Stimulated activated naive CD8-positive, alpha-beta T cell treated with anti-CD3 and anti-CD28 coated beads, Interleukin-15, Interleukin-2, amounts not matched to agents 100 U/mL and 50 U/mL, for 24 hours (primary cell): ENCODE measurements at regions not wholly inside any gene's neighbourhood (a gene's known extent, or its start where the extent isn't known, plus 50 kb on each side); places are given as distances from the start of the nearest gene placed in this dataset.

Experiments used
- ATAC-seq: fragments of 150-1000 bp; cut with Tn5 transposase; one replicate; pipeline ENCODE4 v1.10.0; 2021
- DNase-seq: peaks from one replicate; pipeline ENCODE4 v3.0.0; 2021

DNA sequence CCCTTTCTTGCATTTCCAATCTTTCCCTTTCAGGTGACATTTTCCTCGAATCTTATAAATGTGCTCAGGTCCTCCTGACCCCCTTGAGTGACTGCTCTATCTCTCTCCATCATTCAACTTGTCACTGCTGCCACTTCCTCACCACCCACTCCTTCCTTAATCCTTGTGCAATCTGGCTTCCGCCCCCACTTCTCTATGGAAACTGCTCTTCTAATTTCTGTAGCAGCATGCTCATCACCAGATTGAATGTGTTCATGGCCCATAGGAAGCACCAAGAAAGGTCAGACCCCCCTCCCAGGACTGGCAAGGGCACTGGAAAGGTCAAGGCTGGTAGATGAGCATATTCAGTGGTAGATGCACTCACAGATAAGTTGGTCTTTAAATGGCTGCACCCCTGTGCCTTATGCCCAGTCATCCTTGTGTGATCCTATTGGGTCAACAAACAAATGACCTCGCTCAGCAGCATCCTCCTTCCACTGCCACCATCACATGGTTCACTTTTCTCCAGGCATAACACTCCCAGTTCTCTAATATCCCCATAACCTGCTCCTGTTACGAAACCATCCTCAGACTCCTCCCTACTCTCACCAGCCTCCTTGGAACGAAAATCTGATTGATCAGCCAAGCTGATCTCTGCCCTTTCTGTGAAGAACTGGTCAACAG lies 288.5 kb upstream of the POU3F1 start:
- peak; percentile 27 for DNase-seq
- ATAC-seq: peak; percentile 85

DNA sequence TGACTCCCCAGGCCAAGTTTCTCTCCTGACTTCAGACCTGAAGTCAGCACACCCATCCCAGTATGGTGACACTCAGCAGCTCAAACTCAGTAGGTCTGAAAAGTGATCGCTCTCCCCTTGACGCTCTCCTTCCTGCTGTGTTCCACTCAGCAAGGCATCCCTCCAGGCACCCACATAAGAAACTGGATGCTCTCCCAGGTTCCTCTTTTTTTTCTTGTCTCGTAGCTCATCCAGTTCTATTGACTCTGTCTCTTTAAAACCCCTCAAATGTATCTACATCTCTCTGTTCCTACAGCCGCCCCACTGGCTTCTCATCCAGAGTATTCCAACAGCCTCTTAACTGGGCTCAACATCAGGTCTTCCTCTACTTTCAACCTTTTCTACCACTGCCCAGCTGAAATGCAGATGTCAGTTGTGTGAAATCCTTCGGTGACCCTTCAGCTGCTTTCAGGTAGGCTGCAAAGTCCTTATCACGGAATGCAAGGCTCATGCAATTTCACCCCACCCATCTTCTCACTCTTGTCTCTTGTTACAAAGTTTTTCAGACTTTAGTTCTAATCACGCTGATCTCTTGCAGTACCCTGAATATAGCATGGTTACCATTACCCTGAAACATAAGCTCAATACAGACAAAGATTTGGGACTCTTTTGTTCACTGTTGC lies 286.2 kb upstream of the POU3F1 start:
- no peak for DNase-seq
- ATAC-seq: no peak

DNA sequence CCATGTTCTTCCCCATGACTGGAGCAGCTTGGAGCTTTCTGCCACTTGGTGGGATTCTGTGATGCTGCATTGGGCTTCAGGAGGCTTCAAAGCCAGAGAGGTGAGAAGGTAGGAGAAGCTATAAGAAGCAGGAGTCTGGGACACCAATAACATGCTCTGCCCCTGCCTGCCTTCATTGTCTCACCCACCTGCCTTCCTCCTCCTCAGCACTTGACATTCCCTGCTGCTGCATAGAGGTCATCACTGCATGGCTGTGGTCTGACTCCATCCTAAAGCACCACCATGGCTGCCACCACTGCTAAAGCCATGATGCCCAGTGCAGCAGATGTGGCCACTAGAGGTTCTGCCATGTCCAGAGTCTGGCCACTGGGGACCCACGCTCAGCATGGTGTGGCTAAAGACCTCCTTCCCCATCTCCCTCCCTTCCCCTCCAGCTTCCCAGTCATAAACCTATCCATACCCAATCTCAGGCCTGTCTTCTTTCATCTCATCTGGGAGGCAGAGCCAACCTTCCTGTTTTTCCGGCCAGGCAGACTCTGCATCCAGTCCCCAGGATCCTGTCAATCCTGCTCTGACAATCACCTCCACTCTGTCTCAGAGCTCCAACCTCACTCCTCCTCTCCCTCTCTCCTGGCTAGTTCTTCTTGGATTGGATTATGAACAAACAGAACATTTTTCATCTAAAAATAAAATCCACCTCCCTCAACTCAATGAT lies 285.1 kb upstream of the POU3F1 start:
- no peak for ATAC-seq
- DNase-seq: no peak

DNA sequence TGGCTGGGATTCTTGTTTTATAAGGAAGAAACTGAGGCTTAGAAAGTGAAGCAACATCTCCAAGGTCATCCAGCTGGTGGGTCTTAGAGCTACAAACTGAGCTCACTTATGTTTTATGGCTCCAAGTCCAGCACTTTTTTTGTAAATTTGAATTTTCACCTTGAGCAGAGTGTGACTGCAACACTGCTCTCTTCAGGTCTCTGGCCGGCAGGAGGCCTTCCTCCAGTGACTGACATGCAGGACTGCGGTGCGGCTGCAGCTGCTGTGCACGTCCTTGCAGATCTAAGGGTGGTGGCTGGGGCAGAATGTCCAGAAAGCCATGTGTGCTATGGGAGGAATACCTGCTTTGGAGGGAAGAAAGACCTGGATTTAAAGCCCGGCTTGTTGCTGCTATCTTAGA lies 284.2 kb upstream of the POU3F1 start:
- DNase-seq: no peak
- no peak for ATAC-seq

DNA sequence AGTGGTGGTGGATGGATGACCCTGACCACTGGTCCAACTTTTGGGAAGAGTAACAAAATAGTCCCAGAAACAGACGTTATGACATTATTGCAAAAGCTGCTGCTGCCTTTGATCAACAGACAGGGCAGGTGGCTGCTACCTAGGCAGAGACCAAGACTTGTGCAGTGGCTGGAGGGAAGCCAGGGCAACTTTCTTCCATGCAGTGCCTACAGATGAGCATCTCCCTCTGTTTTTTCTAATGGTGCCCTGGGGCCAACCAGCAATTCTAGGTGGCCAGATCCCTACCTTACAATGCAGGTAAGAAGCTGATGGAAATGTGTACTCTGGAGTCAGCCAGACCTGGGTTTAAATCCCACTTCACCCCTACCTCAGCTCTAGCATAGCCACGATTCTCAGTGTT lies 283.1 kb upstream of the POU3F1 start:
- DNase-seq: no peak
- ATAC-seq: no peak

DNA sequence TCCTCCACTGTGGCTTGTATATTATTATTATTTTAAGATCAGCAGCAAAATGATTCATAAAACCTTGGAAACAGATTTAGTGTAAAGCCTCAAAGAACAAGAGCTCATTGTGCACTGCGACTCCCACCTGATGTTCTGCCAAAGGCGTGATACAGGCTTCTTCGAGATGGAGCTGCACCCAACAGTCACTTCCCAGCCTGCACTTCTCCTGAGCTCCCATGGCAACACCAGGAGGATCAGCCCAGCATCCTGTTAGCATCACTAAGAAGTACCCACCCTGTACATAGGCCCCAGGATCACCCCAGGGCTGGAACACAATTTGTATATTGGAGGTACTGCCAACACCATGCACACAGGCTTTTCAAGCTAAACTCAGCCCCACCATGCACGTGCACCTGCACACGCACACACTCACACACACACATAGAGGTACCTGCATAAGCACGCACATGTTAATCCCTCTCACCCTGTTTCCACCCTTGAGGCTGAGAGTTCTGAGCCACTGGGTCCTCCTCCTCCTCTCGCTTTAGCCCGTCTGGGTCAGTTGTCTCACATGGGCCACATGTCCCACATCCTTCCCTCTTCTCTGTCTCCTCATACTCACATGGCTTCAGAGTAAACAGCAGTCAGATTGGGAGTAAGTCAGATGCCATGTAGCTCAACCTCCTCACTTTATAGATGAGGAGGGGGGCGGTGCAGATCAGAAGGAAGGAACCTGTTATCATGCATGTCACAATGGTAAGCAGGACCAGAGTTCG lies 281.9 kb upstream of the POU3F1 start:
- DNase-seq: no peak
- no peak for ATAC-seq

DNA sequence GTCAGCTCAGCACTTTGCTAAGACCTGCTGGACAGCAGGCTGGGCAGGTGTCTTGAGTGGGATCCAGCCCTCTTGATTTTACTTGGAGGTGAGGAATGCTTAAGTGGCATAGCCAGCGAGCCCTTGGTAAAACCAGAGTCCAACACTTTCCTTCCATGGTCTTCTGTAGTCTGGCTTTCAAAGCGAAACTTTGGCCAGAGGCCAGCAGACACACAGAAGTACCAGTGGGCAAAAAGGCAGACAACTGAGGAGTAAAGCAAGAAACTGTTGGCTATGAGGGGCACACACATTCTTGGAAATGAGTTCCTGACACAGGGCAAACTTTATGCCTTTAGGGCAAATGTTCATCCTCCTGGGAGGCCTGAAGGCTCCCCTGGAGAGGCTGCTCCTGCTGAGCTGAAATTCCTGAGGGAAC lies 281.0 kb upstream of the POU3F1 start:
- no peak for ATAC-seq
- DNase-seq: no peak

DNA sequence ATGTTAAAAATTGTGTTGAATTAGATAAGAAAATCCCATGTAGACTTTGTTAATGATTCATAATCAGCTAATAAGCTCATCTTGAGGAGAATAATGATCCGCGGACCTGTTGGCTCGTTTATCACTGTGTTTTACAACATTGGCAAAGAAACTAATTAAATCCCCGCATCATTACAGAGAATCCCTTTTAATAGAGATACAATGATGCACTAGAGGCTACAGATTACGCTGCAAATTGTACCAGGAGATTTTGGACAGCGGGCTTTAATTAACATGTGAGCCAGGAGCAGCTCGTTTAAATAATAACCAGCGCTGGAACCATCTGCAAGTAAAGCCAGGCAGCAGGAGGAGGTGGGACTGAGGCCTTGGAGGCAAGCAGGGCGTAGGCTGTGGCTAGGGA lies 280.3 kb upstream of the POU3F1 start:
- DNase-seq (no peak), ATAC-seq (no peak)

DNA sequence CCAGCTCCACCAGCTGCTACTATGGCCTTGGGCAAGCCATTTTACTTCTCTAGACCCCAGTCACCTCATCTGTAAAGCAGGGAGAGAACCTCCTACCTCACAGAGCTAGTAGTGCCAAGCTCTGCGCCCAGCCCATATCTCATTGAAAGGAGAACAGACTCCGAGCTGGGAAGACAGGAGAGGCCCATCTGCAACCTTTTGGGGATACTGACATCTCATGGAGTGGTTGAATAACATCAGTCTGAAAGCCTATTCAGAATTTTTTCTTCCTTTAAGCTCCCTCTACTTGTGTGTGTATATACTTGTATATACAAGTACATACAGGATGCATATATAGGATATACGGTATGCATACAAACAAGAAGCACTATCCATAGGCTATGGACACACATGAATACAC lies 279.5 kb upstream of the POU3F1 start:
- DNase-seq: no peak
- ATAC-seq: no peak

DNA sequence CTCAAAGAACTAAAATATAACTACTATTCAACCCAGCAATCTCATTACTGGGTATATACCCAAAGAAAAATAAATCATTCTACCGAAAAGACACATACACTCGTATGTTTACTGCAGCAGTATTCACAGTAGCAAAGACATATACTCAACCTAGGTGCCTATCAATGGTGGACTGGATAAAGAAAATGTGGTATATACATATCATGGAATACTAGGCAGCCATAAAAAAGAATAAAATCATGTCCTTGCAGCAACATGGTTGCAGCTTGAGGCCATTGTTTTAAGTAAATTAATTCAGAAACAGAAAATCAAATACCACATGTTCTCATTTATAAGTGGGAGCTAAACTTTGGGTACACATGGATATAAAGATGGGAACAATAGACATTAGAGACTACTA lies 266.2 kb upstream of the POU3F1 start:
- ATAC-seq (no peak), DNase-seq (no peak)

DNA sequence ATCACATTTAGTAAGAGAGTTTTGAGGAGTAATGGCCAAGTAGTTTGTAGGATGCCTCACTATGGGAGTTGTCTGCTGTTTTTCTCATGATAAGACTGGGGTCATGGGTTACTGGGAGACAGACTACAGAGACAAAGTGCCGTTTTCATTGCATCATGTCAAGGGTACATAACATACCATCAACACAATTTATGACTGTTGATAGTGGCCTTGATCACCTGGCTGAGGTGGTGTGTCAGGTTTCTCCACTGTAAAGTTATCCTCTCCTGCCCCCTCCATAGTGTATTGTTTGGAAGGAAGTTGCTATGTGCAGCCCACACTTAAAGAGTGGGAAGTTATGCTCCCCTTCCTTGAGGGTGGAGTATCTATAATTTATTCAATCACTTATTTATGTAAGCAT lies 263.5 kb upstream of the POU3F1 start:
- ATAC-seq (no peak), DNase-seq (no peak)

DNA sequence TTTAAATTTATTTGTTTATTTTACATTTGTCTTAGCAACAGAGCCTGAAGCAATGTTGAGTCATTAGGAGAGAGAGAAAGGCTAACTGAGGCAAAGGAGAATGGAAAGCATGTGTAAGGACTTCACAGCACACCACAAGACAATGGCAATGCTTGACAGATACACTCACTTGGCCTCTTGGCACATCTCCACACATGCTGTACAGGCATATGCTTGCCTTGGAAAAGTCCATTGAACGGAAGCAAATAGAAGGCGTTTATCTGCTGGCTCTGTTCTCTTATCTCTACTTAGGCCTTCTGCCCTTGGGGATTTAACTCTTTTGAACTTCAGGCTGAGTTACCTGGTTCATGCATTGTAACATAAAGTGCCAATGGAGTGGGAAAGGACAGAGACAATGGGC lies 262.2 kb upstream of the POU3F1 start:
- no peak for DNase-seq
- ATAC-seq: no peak

DNA sequence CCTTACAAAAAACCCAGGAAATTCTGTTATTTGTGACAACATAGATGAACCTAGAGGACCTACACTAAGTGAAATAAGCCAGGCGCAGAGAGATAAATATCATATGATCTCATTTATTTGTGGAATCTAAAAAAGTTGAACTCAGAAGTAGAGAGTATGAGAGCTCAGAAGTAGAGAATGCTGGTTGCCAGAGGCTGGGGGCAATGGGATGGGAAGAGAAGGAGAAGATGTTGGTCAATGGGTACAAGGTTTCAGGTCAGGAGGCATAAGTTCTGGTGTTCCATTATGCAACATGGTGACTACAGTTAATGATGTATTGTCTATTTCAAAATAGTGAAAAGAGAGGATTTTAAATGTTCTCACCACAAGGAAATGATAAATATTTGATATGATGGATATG lies 259.1 kb upstream of the POU3F1 start:
- no peak for DNase-seq
- no peak for ATAC-seq

DNA sequence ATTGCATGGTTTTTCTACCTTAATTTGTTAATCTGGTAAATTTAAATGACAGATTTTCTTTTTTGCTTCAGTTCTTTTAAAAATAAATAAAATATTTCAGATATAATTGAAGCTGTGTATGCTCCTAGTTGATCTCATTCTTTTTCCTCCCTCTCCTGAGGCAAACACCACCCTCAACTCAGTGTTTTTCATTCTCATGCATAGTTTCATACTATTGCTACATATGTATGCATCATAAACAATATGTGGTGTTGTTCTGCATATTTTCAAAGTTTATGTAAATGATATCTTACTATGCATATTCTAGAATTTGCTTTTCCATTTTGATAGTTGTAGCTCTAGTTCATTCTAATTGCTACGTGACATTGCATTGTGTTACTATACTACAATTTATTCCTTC lies 257.2 kb upstream of the POU3F1 start:
- no peak for DNase-seq
- ATAC-seq: no peak

DNA sequence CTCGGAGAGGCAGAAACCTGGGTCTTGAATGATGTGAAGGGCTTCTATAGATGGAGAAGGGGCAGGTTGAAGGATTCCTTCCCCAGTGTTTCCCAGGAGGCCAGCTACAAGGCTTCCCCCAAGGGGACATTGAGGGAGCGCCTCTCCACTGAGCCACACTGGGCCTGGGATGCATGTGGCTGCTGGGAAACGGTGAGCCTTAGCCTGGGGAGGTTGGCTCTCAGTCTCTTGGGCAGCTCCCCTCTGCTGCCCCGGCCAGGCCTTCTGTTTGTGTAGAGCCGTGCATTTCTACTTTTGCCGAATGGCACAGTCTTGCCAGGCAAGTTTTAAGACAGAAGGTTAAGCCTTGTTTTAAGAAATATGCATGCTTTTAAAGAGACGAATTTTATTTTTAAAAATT lies 254.4 kb upstream of the POU3F1 start:
- ATAC-seq (no peak), DNase-seq (no peak)

DNA sequence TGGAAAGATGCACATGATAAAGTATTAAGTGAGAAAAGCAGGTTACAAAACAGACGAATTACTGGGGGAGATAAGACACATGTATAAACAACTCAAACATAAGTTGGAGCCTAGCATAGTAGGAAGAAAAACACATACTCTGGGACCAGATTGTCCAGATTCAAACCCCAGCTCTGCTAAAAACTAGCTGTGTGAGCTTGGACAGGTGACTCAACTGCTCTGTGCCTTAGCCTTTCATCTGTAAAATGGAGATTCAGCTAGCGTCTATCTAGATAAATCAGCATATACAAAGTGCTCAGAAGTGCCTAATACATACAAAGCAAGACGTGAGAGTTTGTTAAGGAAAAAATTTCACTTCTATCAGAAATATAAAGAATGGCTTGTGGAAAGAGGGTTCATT lies 254.0 kb upstream of the POU3F1 start:
- no peak for DNase-seq
- no peak for ATAC-seq

DNA sequence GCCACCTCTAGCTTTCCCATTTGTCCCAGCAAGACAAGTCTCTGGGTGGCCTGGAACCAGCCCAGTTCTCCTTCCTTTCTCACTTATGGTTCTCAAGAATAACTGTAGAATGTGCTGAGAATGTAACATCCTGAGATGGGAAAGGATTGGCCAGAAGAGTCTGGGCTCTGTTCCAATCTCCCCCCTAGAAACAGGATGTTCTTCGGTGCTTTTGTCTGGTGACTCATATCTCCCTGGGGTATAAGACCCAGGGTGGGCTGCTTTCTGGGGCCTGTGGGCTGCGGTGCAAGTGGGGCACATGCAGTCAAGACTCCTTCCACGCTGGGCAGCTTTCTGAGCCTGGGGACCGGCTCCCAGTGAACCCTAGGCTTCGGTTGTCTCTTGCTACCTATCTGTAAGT lies 251.2 kb upstream of the POU3F1 start:
- ATAC-seq (no peak), DNase-seq (no peak)

DNA sequence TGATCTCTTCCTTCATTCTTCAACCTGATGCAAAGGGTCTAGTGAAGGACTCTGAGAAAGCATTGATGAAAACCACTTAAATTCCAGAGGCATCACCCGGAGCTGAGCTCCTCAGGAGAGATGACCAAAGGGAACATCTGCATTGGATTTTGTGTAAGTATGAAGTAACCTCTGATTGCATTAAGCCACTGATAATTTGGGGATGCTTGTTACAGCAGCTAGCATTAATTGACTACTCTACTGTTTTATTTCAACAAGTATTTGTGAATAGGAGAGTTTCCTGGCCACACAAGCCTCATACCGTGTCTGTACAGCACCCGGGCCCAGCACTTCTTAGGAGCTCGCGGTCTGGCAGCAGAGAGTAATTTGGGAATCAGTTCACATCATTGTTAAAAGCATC lies 250.7 kb upstream of the POU3F1 start:
- ATAC-seq (no peak), DNase-seq (no peak)

DNA sequence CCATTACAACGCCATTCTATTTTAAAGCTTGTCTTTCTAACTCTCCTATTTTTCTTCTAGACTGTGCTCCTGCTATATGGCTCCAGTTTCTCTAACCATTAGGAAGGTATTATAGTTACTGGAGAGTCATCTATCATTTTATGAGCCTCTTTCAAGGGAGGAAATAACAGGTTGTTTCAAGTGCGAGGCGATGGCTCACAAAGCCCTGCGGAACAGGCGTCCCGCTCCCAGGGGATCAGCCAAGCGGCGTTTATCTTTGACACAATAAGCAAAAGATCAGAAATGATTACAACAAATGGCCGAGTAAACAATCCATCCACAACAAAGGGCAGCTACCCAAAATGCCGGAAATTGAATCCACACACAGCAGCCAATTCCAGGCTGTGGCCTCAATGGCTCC lies 249.5 kb upstream of the POU3F1 start:
- DNase-seq (no peak), ATAC-seq (no peak)

DNA sequence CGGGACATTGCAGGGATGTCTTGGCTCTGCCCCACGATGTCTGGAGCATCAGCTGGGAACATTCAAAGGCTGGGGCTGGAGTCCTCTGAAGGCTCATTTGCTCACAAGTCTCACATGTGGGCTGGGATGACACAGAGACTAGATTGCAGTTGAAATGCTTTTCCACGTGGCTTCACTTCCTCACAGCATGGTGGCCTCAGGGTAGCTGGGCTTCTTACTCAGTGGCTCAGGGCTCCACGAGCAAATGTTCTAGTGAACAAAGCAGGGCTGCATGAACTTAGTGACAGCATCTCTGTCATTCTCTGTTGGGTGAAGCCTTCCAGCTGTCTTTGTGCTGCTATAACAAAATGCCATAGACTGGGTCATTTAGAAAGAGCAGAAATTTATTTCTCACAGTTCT lies 247.0 kb upstream of the POU3F1 start:
- ATAC-seq (no peak), DNase-seq (no peak)

DNA sequence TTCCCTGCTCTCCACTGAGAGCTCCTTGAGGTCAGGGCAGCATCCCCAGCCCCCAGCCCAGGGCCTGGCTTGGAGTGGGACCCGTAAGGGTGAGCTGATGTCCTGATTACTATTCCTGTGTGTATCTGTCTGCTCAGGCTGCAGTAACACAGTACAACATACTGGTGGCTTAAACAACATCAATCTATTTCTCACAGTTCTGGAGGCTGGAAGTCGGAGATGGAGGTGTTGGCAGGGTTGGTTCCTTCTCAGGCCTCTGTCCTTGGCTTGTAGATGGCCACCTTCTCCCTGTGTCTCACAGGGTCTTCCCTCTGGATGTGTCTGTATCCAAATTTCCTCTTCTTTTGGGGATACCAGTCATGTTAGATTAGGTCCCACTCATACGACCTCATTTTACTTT lies 246.4 kb upstream of the POU3F1 start:
- ATAC-seq (no peak), DNase-seq (no peak)

DNA sequence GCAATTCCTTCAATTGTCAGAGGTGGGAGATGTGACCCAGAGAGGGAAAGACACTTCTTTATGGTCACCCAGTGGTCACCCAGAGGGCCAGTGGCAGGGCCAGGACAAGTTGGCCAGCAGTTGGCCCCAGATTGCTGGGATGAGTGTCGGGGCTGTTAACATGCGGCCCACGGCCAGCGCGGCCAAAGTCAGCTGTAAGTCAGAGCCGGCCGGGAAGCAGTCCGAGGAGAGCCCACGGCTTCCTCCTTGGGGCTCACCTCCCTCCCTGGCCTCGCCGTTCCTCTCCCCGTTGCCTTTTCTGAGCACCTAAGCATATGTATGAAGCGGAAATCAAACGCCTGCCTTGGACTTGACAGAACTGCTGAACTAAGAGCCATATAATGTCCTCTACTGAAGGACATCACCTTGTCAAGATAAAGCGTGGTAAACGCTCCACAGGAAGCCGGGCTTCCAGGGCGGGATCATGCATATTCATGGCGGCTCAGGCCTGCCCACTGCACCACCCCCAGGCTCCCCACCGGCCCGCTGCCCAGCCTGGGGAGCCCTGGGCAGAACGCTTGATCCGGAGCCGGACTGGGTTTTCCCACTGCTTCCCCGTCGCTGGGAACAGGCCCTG lies 245.4 kb upstream of the POU3F1 start:
- DNase-seq (no peak), ATAC-seq (no peak)

DNA sequence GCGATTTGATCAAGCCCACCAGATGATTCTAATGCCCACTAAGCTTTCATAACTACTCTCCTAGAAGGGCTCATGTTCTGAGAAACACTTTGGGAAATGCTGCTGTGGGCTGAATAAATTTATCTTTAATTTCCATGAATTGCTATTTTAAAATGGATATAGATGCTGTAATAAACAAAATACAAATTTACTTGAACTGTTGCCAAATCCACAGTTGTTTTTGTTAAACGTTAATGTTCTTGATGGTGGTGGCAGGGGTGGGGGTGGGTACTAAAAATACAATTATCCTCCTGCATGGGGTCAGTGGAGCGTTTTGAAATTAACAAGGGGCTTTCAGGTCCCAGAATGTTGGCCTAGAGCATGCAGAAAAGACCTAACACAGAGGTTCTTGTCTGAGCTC lies 244.7 kb upstream of the POU3F1 start:
- DNase-seq: no peak
- ATAC-seq: no peak
